ENCODE measurements at regions not wholly inside any gene's neighbourhood (a gene's known extent, or its start where the extent isn't known, plus 50 kb on each side); places are given as distances from the start of the nearest gene placed in this dataset.
A peak's percentile ranks its signal among the peaks of the same experiment; 100 is the strongest.

- TF ChIP-seq CTCF (IDR thresholded peaks at IDR 0.05; ENCODE audit: low read depth, low read length, missing control alignments), result no peak
- H3K4me3 ChIP-seq (ENCODE audit: low read depth, low read length), result no peak overlapping the region
- no peak for DNase-seq (ENCODE audit: low read depth)
- in situ Hi-C loops (cut with HindIII; ENCODE audit: low sequenced_read_pairs), result no loop called here
Measured at GRCh38 chr21:23698619-23699018, 1908.7 kb downstream of the MRPL39 start.

- no peak for DNase-seq (ENCODE audit: low read depth)
- no peak overlapping the region for H3K4me3 ChIP-seq (ENCODE audit: low read depth, low read length)
- in situ Hi-C loops (cut with HindIII; ENCODE audit: low sequenced_read_pairs), result no loop called here
- TF ChIP-seq CTCF (IDR thresholded peaks at IDR 0.05; ENCODE audit: low read depth, low read length, missing control alignments), result no peak
Measured at GRCh38 chr21:23695443-23695842, 1911.8 kb downstream of the MRPL39 start.

- TF ChIP-seq CTCF (IDR thresholded peaks at IDR 0.05; ENCODE audit: low read depth, low read length, missing control alignments), result no peak
- no peak overlapping the region for H3K4me3 ChIP-seq (ENCODE audit: low read depth, low read length)
- no peak for DNase-seq (ENCODE audit: low read depth)
- in situ Hi-C loops (cut with HindIII; ENCODE audit: low sequenced_read_pairs), result no loop called here
Measured at GRCh38 chr21:23694390-23694789, 1912.9 kb downstream of the MRPL39 start.

- peak; percentile 8 for DNase-seq (ENCODE audit: low read depth)
- in situ Hi-C loops (cut with HindIII; ENCODE audit: low sequenced_read_pairs), result no loop called here
Measured at GRCh38 chr21:23690316-23690715, 1917.0 kb downstream of the MRPL39 start.

GRCh38 chr21:23686737-23687523 lies 1920.4 kb downstream of the MRPL39 start:
- no peak overlapping the region for H3K4me3 ChIP-seq (ENCODE audit: low read depth, low read length)
- in situ Hi-C loops (cut with HindIII; ENCODE audit: low sequenced_read_pairs), result no loop called here
- no peak for DNase-seq (ENCODE audit: low read depth)
- no peak for TF ChIP-seq CTCF (IDR thresholded peaks at IDR 0.05; ENCODE audit: low read depth, low read length, missing control alignments)

More at GRCh38 chr21:23690316-23690715, 1917.0 kb downstream of the MRPL39 start:
- H3K4me3 ChIP-seq (ENCODE audit: low read depth, low read length), result no peak overlapping the region
- TF ChIP-seq CTCF (IDR thresholded peaks at IDR 0.05; ENCODE audit: low read depth, low read length, missing control alignments), result no peak

- in situ Hi-C loops (cut with HindIII; ENCODE audit: low sequenced_read_pairs), result no loop called here
- no peak overlapping the region for H3K4me3 ChIP-seq (ENCODE audit: low read depth, low read length)
- TF ChIP-seq CTCF (IDR thresholded peaks at IDR 0.05; ENCODE audit: low read depth, low read length, missing control alignments), result no peak
- no peak for DNase-seq (ENCODE audit: low read depth)
Measured at GRCh38 chr21:23684431-23684830, 1922.8 kb downstream of the MRPL39 start.
